ENCODE measurements at regions not wholly inside any gene's neighbourhood (a gene's known extent, or its start where the extent isn't known, plus 50 kb on each side); places are given as distances from the start of the nearest gene placed in this dataset.

- Mint-ChIP-seq H3K36me3 (ENCODE audit: low read depth) (peaks cover 3% of the 10 kb centered on the region), H3K27ac (no peak overlapping the region), H3K4me1 (peaks cover 33% of the 10 kb centered on the region), H3K9me3 (peaks cover 2% of the 10 kb centered on the region), H3K4me3 (no peak overlapping the region), H3K27me3 (ENCODE audit: low read depth) (no peaks in the 10 kb centered on the region)
- TF ChIP-seq CTCF (IDR thresholded peaks at IDR 0.05; ENCODE audit: unreplicated experiment in 3 of 3), result no peak
Measured at GRCh38 chr4:41384992-41385391, 128.3 kb downstream of the UCHL1 start.

- H3K27ac Mint-ChIP-seq, result no peak overlapping the region
- no peak for TF ChIP-seq CTCF (IDR thresholded peaks at IDR 0.05; ENCODE audit: unreplicated experiment in 3 of 3)
- H3K9me3 Mint-ChIP-seq, result peaks cover 2% of the 10 kb centered on the region
- H3K4me3 Mint-ChIP-seq, result no peak overlapping the region
- no peaks in the 10 kb centered on the region for H3K27me3 Mint-ChIP-seq (ENCODE audit: low read depth)
- peaks cover 30% of the 10 kb centered on the region for H3K4me1 Mint-ChIP-seq
- H3K36me3 Mint-ChIP-seq (ENCODE audit: low read depth), result peaks cover 3% of the 10 kb centered on the region
Measured at GRCh38 chr4:41385481-41385880, 128.8 kb downstream of the UCHL1 start.

GRCh38 chr4:41388080-41388479 lies 131.4 kb downstream of the UCHL1 start:
- H3K27me3 Mint-ChIP-seq (ENCODE audit: low read depth), result no peaks in the 10 kb centered on the region
- peaks cover 25% of the 10 kb centered on the region for H3K4me1 Mint-ChIP-seq
- H3K36me3 Mint-ChIP-seq (ENCODE audit: low read depth), result peaks cover 7% of the 10 kb centered on the region
- no peak overlapping the region for H3K27ac Mint-ChIP-seq
- no peak overlapping the region for H3K4me3 Mint-ChIP-seq
- TF ChIP-seq CTCF (IDR thresholded peaks at IDR 0.05; ENCODE audit: unreplicated experiment in 3 of 3), result no peak
- H3K9me3 Mint-ChIP-seq, result peaks cover 2% of the 10 kb centered on the region

- Mint-ChIP-seq H3K4me1 (peaks cover 22% of the 10 kb centered on the region), H3K4me3 (no peak overlapping the region), H3K9me3 (peaks cover 2% of the 10 kb centered on the region), H3K27me3 (ENCODE audit: low read depth) (no peaks in the 10 kb centered on the region), H3K36me3 (ENCODE audit: low read depth) (peaks cover 7% of the 10 kb centered on the region), H3K27ac (no peak overlapping the region)
- TF ChIP-seq CTCF (IDR thresholded peaks at IDR 0.05; ENCODE audit: unreplicated experiment in 3 of 3), result no peak
Measured at GRCh38 chr4:41389356-41389755, 132.6 kb downstream of the UCHL1 start.

GRCh38 chr4:41390661-41391060 lies 133.9 kb downstream of the UCHL1 start:
- H3K36me3 Mint-ChIP-seq (ENCODE audit: low read depth), result peaks cover 7% of the 10 kb centered on the region
- H3K4me1 Mint-ChIP-seq, result peaks cover 14% of the 10 kb centered on the region
- H3K27me3 Mint-ChIP-seq (ENCODE audit: low read depth), result no peaks in the 10 kb centered on the region
- no peak overlapping the region for H3K27ac Mint-ChIP-seq
- peaks cover 2% of the 10 kb centered on the region for H3K9me3 Mint-ChIP-seq
- TF ChIP-seq CTCF (IDR thresholded peaks at IDR 0.05; ENCODE audit: unreplicated experiment in 3 of 3), result no peak
- H3K4me3 Mint-ChIP-seq, result no peak overlapping the region

- no peak for TF ChIP-seq CTCF (IDR thresholded peaks at IDR 0.05; ENCODE audit: unreplicated experiment in 3 of 3)
- peaks cover 7% of the 10 kb centered on the region for H3K36me3 Mint-ChIP-seq (ENCODE audit: low read depth)
Measured at GRCh38 chr4:41391271-41391670, 134.5 kb downstream of the UCHL1 start.

More at GRCh38 chr4:41391271-41391670, 134.5 kb downstream of the UCHL1 start:
- H3K27me3 Mint-ChIP-seq (ENCODE audit: low read depth), result no peaks in the 10 kb centered on the region
- peaks cover 17% of the 10 kb centered on the region for H3K4me1 Mint-ChIP-seq
- no peak overlapping the region for H3K27ac Mint-ChIP-seq
- H3K4me3 Mint-ChIP-seq, result no peak overlapping the region
- H3K9me3 Mint-ChIP-seq, result peaks cover 2% of the 10 kb centered on the region
